SU-DHL-6 (cell line): ENCODE measurements at regions not wholly inside any gene's neighbourhood (a gene's known extent, or its start where the extent isn't known, plus 50 kb on each side); places are given as distances from the start of the nearest gene placed in this dataset.

Experiments
- EZH2phosphoT487 ChIP-seq: fragments of 200-600 bp; sonication (generic), shearing (Covaris generic); conservative IDR thresholded peaks from 2 replicates; pipeline ENCODE4 v1.6.1; 2018; ENCODE audit warnings: mild to moderate bottlenecking, antibody characterized with exemption, low read length, moderate library complexity, mixed read lengths
- TF ChIP-seq, protein P1 (sequence below): fragments of 200-600 bp; sonication (generic); IDR thresholded peaks from one replicate; pipeline ENCODE4 v1.5.1; 2017; ENCODE audit warnings: antibody characterized with exemption, mild to moderate bottlenecking, low read length, moderate library complexity; ENCODE audit not compliant: insufficient read depth, poor library complexity, severe bottlenecking

DNA sequence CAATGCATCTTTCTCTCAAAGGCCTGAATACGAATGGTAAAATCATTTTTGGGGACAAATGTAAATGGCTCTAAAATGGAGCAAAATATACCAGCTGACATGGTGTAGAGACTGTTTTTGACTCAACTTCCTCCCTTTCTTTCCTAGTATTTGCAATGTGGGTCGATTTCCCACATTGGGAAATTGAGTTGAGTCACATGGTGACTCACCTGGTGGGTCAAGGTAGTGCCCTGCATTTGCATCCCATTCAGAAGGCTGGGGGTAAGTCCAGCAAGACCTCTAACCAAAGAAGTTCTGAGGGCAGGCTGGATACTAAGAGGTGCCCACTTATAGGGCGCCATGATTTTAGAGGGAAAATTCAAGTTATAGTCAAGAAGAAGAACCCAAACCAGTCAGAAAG is 179.6 kb upstream of the MPDZ start:
- TF ChIP-seq EZH2phosphoT487, result no peak
- TF ChIP-seq, protein P1, sequence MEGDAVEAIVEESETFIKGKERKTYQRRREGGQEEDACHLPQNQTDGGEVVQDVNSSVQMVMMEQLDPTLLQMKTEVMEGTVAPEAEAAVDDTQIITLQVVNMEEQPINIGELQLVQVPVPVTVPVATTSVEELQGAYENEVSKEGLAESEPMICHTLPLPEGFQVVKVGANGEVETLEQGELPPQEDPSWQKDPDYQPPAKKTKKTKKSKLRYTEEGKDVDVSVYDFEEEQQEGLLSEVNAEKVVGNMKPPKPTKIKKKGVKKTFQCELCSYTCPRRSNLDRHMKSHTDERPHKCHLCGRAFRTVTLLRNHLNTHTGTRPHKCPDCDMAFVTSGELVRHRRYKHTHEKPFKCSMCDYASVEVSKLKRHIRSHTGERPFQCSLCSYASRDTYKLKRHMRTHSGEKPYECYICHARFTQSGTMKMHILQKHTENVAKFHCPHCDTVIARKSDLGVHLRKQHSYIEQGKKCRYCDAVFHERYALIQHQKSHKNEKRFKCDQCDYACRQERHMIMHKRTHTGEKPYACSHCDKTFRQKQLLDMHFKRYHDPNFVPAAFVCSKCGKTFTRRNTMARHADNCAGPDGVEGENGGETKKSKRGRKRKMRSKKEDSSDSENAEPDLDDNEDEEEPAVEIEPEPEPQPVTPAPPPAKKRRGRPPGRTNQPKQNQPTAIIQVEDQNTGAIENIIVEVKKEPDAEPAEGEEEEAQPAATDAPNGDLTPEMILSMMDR, result no peak
